Activated naive CD8-positive, alpha-beta T cell treated with anti-CD3 and anti-CD28 coated beads, Interleukin-2, amount 10 ng/mL, durations not matched to agents 7 days and 5 days (primary cell): ENCODE measurements at regions not wholly inside any gene's neighbourhood (a gene's known extent, or its start where the extent isn't known, plus 50 kb on each side); places are given as distances from the start of the nearest gene placed in this dataset.
"Not testable (repeated sequence)": the region's sequence is repeated elsewhere in the genome, so short reads cannot be mapped to it uniquely, and the experiment has no call there.

ENCODE experiments used
- ATAC-seq: fragments of 150-1000 bp; cut with Tn5 transposase; one replicate; pipeline ENCODE4 v1.10.0; 2021; ENCODE audit warnings: low read depth, moderate library complexity
- POLR2A ChIA-PET: fragments of 350-600 bp; sonication (Branson Sonifier 250); formaldehyde crosslinking; loops from one replicate; lab custom pipeline; 2021; ENCODE audit warnings: antibody characterized with exemption; lab: Charles Lee
- DNase-seq: peaks from one replicate; pipeline ENCODE4 v3.0.0; 2021
- H3K27ac Mint-ChIP-seq: one replicate; pipeline ENCODE4 v1.8.0; 2022; ENCODE audit warnings: mild to moderate bottlenecking, mixed read lengths
- H3K27me3 Mint-ChIP-seq: one replicate; pipeline ENCODE4 v1.8.0; 2022; ENCODE audit warnings: mild to moderate bottlenecking, moderate library complexity, mixed read lengths
- H3K36me3 Mint-ChIP-seq: one replicate; pipeline ENCODE4 v1.8.0; 2021; ENCODE audit warnings: mild to moderate bottlenecking, mixed read lengths
- H3K4me1 Mint-ChIP-seq: one replicate; pipeline ENCODE4 v1.8.0; 2021; ENCODE audit warnings: mixed read lengths
- H3K4me3 Mint-ChIP-seq: one replicate; pipeline ENCODE4 v1.8.0; 2022; ENCODE audit warnings: mild to moderate bottlenecking, moderate library complexity, mixed read lengths
- H3K9me3 Mint-ChIP-seq: one replicate; pipeline ENCODE4 v1.8.0; 2021; ENCODE audit warnings: mixed read lengths

DNA sequence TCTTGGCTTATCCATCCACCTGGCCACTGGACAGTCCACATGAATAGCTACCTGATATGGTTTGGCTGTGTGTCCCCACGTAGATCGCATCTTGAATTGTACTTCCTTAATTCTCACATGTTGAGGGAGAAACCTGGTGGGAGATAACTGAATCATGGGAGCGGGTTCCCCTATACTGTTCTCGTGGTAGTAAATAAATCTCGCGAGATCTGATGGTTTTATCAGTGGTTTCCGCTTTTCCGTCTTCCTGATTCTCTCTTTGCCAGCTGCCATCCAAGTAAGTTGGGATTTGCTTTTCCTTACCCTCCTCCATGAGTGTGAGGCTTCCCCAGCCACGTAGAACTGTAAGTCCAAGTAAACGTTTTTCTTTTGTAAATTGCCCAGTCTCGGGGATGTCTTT is 720.8 kb downstream of the PRIM2 start:
- H3K27me3 Mint-ChIP-seq, H3K4me1 Mint-ChIP-seq, H3K4me3 Mint-ChIP-seq, ATAC-seq, DNase-seq, H3K36me3 Mint-ChIP-seq, POLR2A ChIA-PET, H3K9me3 Mint-ChIP-seq, H3K27ac Mint-ChIP-seq: not testable (repeated sequence)

DNA sequence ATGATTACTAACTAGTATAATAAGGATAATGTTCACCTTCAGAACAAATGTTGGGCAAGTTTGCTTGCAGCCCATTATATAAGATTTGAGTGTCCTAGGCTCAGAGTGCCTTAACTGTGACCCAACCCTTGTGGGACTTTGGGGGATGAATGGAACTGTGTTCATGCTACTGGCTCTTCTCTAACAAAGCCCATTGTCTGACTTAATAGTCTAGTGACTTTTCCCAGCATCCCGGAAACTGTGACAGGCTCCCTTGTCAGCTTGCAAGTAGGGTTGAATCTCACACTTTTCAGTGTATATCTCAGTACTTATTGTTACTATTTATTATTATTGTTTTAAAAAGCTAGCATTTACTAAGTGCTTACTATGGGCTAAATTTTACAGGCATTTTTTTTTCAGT is 729.2 kb downstream of the PRIM2 start:
- DNase-seq, H3K36me3 Mint-ChIP-seq, H3K27ac Mint-ChIP-seq, H3K9me3 Mint-ChIP-seq, H3K27me3 Mint-ChIP-seq, H3K4me1 Mint-ChIP-seq, POLR2A ChIA-PET, H3K4me3 Mint-ChIP-seq, ATAC-seq: not testable (repeated sequence)

DNA sequence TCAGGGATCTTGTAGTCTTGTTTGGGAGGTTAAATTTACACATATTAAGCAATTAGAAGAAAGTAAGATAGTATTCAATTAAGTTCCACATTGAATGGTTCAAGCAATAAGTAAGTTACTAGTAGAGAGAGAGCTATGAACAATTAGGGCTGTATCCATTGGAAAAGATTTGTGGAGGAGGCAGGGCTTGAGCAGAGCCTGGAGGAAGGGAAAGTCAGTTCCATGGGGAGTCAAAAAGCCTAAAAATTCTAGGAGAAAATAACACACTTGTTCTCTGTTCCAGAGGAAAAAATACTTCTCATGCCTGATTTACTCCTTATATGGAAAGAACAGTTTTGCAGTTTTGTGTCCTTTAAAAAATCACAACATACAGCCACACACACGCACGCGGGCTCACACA is 730.0 kb downstream of the PRIM2 start:
- ATAC-seq, H3K9me3 Mint-ChIP-seq, H3K27ac Mint-ChIP-seq, H3K4me1 Mint-ChIP-seq, H3K36me3 Mint-ChIP-seq, H3K27me3 Mint-ChIP-seq, POLR2A ChIA-PET, H3K4me3 Mint-ChIP-seq, DNase-seq: not testable (repeated sequence)

DNA sequence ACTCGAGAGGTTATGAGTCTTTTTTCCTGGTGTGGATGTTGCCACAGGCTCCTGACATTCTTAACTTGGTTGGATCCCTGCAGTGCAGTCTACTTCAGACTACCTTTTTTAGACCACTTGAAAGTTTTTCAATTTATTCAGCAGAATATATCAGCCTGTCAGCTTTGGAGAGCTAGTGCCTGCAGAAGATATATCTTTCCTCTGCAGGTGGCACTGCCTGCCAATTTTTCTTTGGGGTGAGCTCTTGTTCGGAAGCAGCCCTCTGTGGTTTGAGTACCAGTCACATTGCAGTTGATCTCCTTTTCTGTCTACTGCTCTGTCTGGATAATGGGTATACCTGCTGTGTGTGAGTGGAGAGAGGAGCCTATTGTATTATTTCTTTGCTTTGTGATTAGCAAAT is 730.4 kb downstream of the PRIM2 start:
- POLR2A ChIA-PET, H3K4me1 Mint-ChIP-seq, H3K4me3 Mint-ChIP-seq, ATAC-seq, H3K27me3 Mint-ChIP-seq, H3K9me3 Mint-ChIP-seq, DNase-seq, H3K27ac Mint-ChIP-seq, H3K36me3 Mint-ChIP-seq: not testable (repeated sequence)

DNA sequence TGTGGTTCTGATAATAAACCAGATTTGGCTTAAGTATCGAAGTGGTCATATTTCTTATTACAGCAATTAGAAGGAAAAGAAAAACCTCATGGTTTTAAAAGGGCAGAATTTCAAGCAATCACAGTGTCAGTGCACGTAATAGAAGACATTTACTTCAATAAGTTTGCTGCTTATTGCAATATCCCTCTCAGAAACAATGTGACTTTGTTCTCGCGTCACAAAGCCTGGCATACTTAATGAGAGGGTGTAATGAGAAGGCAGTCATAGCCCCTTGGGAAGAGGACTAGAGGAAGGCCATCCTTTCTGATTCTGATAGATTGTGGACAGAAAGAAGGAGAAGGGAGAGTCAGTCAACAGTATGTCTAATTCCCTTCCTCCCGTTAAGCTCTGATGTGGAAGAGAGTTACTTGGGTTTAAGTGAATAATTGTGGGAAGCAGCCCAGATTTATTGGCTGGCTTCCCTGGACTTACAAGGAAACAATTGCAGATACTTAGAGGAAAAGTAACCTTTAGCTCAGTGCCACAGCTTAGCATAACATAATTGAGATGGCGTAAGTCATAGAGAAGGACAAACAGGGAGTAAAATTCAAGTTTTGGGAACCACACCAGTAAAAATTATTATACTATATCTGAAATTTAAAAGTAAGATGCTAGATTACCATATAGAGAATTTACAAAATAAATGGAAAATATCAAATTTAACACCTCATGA is 738.2 kb downstream of the PRIM2 start:
- H3K27me3 Mint-ChIP-seq, H3K9me3 Mint-ChIP-seq, ATAC-seq, H3K27ac Mint-ChIP-seq, H3K4me1 Mint-ChIP-seq, DNase-seq, H3K36me3 Mint-ChIP-seq, POLR2A ChIA-PET, H3K4me3 Mint-ChIP-seq: not testable (repeated sequence)

DNA sequence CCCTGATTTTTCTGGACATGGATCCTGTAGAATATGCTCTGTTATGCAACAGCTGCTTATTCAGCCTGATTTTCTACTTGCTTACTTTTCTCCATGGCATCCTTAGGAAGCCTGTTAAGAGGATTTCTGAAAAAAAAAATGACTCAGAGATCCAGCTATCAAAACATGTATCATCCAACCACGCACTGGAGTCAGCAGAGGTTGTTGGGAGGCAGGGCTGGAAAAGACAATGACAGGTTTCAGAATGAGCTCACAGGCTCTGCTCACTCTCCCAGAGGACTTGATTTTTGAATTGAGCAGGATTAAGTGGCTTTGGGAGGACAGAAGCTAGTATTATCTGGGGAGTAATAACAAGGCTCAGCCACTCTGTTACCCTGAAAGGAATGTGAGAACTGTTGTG is 742.3 kb downstream of the PRIM2 start:
- H3K27me3 Mint-ChIP-seq, H3K36me3 Mint-ChIP-seq, H3K9me3 Mint-ChIP-seq, DNase-seq, ATAC-seq, H3K4me1 Mint-ChIP-seq, H3K4me3 Mint-ChIP-seq, H3K27ac Mint-ChIP-seq, POLR2A ChIA-PET: not testable (repeated sequence)

DNA sequence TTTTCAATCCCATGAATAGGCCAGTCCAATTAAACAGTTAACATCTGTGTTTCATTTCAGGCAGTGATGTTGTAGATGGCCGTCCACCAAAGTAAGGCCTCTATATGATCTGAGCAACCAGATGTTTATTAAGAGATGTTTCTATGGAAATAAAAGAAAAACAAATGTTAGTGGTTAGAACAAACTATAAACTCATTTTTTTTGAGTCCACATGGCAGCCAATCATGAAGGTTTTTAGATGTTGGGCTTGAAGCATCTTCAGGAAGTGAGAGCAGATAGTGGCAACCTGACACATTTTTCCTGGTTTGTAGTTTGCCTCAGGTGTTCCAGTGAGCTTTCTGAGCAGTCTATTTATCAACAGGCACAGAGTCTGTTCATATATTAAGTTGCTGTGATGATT is 746.1 kb downstream of the PRIM2 start:
- POLR2A ChIA-PET, ATAC-seq, H3K9me3 Mint-ChIP-seq, H3K27ac Mint-ChIP-seq, H3K36me3 Mint-ChIP-seq, H3K4me1 Mint-ChIP-seq, DNase-seq, H3K27me3 Mint-ChIP-seq, H3K4me3 Mint-ChIP-seq: not testable (repeated sequence)

DNA sequence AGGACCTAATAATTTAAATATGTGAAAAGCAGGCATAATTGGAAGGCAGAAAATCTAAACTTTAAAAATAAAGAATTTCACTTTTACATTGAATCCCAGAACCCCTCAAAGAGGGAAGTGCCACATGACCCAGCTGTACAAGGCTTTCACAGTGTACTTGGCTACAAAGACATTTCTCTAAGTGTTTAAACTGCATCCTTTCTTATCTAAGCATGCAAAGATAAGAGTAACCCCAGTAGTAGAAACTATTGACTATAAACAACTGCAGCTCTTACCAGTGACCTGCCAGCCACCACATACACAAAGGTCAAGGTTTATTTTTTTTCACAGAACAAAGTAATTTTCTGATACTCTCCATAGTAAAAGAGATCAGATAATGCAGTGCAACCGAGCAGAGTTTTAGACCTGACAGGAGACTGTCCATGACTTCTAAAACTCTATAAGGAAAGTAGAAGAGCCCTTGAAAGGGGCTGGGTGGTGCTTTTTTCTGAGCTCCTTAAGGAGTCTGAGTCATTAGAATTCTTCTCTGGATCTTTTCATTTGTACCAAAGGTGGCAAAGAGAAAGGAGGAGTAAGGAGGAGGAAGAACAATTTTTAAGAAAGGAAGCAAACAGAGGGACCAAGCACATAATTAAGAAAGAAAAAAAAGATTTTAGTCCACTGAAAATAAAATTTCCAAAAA is 750.6 kb downstream of the PRIM2 start:
- POLR2A ChIA-PET, H3K27ac Mint-ChIP-seq, H3K9me3 Mint-ChIP-seq, H3K4me1 Mint-ChIP-seq, ATAC-seq, H3K36me3 Mint-ChIP-seq, DNase-seq, H3K4me3 Mint-ChIP-seq, H3K27me3 Mint-ChIP-seq: not testable (repeated sequence)

DNA sequence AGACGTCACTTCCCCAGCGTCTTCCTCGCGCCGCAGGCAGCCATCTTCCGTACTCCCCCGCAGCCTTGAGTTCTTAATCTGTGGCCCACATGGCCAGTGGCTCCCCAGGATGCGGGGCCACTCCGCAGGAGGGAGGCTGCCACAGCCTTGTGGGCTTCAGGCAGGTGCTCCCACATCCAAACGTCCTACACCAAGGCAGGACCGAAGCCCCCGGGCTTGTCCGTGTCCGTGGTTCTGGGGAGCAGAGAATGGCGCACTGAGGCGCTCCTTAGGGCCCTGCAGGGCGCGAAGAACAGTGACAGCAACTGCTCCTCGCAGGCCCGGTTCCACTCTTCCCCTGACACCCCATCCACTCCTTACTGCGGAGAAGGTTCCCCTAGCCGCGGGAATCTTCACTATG is 755.8 kb downstream of the PRIM2 start:
- Mint-ChIP-seq H3K9me3 (no peaks in the 10 kb centered on the region), H3K27me3 (no peaks in the 10 kb centered on the region), H3K4me3 (no peak overlapping the region), H3K27ac (no peak overlapping the region), H3K36me3 (no peaks in the 10 kb centered on the region), H3K4me1 (no peaks in the 10 kb centered on the region)
- POLR2A ChIA-PET, result no interaction called here
- ATAC-seq (no peak), DNase-seq (no peak)

DNA sequence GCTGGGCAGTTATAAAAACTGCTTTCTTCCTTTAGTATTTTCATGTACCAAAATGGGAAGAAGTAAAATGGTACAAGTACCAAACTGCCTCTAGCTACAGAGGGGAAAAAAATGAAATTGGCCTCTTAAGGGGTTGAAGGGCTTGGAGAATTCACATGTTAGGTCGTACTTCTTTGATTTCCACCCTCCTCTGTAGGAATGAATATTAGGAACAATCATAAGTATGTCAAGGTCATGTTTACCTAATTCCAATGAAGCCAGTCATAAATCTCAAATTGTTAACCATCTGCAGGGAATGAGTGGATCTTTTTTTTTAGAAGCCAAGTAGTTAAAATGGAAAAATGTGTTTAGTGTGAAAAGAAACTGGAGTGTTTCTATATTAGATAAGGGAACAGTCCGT is 772.6 kb downstream of the PRIM2 start:
- H3K4me1 Mint-ChIP-seq, ATAC-seq, H3K27ac Mint-ChIP-seq, POLR2A ChIA-PET, H3K27me3 Mint-ChIP-seq, DNase-seq, H3K4me3 Mint-ChIP-seq, H3K36me3 Mint-ChIP-seq, H3K9me3 Mint-ChIP-seq: not testable (repeated sequence)

DNA sequence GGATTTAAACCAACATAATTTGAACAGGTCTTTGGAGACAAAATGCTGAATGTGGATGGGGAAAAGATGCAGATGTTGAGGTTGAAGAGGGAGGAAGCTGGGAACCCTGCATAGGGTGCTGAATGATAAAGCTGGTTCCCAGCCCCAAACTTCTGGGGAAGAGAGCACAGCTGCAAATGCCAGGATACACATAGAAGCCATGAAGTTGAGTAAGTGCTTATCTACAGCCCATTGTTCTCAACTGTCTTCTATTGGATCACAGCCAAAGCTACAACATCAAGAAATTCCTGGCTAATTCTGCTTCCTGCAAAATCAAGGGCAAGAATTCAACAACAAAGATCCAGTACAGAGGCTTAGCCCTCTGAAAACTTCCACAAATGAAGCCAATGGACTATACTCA is 779.8 kb downstream of the PRIM2 start:
- H3K4me3 Mint-ChIP-seq, H3K9me3 Mint-ChIP-seq, H3K4me1 Mint-ChIP-seq, H3K27ac Mint-ChIP-seq, ATAC-seq, H3K36me3 Mint-ChIP-seq, POLR2A ChIA-PET, DNase-seq, H3K27me3 Mint-ChIP-seq: not testable (repeated sequence)

DNA sequence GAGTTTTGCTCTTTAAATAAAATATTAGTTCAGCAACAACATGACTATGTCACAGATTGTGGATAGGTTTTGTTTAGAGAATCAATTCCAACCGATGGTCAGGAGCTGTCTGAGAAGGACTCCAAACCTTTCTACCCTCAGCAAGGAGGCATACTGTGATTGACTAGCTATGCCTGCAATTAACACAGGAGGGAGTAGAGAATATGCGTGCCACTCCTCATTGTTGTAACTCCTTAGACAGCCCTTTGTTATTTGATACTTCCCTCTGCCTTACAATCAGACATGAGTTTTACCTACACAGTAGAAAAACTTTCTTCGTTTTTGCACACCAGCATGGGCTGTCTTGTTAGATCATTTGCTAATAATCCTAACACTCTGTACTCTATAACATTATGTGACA is 796.5 kb downstream of the PRIM2 start:
- Mint-ChIP-seq H3K4me3 (no peak overlapping the region), H3K27ac (no peak overlapping the region), H3K27me3 (no peaks in the 10 kb centered on the region), H3K4me1 (no peaks in the 10 kb centered on the region), H3K9me3 (no peaks in the 10 kb centered on the region), H3K36me3 (no peaks in the 10 kb centered on the region)
- ATAC-seq (no peak), DNase-seq (no peak)
- POLR2A ChIA-PET, result no interaction called here

DNA sequence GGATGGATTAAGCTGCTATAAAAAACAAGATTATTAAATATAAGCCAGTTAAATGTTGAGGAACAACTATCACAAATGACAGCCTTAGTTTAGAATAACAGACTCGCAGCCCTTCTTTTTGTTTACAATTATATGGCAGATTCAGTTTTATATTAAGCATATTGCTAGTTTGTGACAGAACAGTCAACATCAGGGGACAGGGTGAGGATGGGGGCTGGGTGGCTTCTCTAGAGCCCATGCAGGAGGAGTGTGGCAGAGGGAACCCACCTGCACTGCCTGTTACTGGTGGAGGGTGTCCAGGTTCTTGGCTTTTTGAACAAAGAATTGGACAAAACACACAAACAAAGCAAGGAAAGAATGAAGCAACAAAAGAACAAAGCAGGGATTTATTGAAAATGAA is 799.7 kb downstream of the PRIM2 start:
- ATAC-seq, H3K27ac Mint-ChIP-seq, DNase-seq, H3K4me1 Mint-ChIP-seq, POLR2A ChIA-PET, H3K9me3 Mint-ChIP-seq, H3K36me3 Mint-ChIP-seq, H3K4me3 Mint-ChIP-seq, H3K27me3 Mint-ChIP-seq: not testable (repeated sequence)

DNA sequence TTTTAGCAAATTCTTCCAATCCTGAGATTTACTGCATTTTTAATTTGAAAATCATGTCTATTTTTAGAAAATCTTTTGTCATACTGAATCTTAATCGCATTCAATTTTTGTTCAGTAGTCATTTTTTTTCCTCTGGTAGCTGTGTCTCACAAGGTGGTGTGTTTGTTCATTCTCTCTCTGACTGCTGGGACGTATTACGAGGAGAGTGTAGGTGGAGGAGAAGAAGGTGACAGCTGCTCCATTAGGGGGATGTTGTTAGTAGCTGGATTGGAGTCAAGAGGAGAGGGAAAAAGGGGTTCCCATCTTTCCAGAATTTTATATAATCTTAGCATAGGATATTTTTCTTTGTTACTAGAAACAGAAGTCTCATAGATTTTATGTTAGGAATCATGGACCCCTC is 804.2 kb downstream of the PRIM2 start:
- H3K27ac Mint-ChIP-seq, POLR2A ChIA-PET, DNase-seq, ATAC-seq, H3K9me3 Mint-ChIP-seq, H3K4me3 Mint-ChIP-seq, H3K36me3 Mint-ChIP-seq, H3K27me3 Mint-ChIP-seq, H3K4me1 Mint-ChIP-seq: not testable (repeated sequence)
